ENCODE measurements at regions not wholly inside any gene's neighbourhood (a gene's known extent, or its start where the extent isn't known, plus 50 kb on each side); places are given as distances from the start of the nearest gene placed in this dataset.
"Not testable (repeated sequence)": the region's sequence is repeated elsewhere in the genome, so short reads cannot be mapped to it uniquely, and the experiment has no call there.

DNA sequence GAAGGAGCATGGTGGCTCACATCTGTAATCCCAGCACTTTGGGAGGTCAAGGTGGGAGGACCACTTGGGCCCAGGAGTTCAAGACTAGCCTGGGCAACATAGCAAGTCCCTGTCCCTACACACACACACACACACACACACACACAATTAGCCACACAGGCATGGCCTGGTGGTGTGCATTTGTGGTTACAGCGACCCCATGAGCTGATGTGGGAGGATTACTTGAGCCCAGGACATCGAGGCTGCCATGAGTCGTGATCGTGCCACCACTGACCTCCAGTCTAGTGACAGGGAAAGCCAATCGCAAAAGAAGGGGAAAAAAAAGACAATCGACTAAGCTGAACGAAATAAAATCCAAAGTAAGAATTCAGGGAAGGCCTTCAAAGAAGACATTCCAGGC, 67.9 kb downstream of the TBX3 start:
- no peak for DNase-seq (ENCODE audit: low spot score)

DNA sequence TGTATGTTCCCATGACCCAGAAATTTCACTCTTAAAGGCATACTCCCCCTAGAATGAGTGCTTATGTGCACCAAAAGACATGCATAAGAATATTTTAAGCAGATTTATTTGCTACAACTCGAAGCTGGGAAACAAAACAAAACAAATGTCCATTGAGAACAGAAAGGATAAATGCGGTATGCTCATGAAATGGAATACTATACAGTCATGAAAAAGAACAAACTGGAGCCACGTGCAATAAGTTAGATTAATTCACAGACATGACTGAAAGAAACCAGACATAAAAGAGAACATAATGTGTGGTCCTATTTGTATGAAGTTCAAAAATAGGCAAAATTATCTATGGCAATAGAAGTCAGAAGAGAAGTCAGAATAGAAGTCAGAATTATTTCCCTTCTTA, 69.9 kb downstream of the TBX3 start:
- no peak for DNase-seq (ENCODE audit: low spot score)

DNA sequence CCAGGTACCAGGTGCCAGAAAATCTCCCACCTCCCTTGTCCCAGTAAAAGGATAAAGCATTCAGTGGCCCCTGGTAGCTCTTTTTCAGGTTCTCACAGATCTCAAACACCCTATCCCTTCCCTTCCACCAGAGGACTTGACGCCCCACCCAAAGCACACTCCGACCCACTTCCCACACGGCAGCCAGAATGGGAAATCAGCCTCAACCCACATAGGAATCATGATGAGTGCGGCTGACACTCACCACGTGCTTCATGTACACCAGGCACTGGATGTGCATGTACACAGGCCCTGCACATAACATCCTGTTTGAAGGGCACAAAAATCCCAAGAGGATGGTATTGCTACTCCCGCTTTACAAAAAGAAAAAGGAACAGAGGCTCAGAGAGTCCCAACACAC, 71.9 kb downstream of the TBX3 start:
- DNase-seq (ENCODE audit: low spot score): no peak

DNA sequence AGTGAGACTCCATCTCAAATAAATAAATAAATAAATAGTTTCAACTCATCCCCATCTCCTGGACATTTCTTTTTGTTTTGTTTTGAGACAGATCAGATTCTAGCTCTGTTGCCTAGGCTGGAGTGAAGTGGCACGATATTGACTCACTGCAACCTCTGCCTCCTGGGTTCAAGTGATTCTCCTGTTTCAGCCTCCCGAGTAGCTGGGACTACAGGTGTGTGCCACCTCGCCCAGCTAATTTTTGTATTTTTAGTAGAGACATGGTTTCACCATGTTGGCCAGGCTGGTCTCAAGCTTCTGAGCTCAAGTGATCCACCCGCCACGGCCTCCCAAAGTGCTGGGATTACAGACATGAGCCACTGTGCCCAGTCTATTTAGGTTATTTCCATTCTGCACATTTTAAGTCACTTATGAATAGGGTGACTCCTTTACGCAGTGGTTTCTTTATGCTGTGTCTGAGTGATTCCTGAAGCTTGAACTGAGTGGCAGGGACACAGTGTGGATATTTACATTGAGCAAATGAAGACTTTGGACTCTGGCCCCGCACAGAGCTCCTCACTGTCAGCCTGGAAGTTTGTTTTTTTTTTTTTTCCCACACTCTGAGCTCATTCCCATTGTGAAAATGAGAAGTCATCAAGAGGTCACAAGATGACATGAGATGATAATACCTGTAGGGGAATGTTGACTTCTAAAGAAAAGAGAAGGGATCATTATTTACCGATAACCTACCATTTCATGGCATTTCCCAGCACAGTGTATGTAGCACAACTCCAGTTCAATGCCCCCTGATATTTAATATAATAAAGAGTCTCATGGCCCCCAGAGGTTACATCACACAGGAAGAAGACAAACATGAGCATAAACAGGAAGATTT, 72.6 kb downstream of the TBX3 start:
- no peak for DNase-seq (ENCODE audit: low spot score)

DNA sequence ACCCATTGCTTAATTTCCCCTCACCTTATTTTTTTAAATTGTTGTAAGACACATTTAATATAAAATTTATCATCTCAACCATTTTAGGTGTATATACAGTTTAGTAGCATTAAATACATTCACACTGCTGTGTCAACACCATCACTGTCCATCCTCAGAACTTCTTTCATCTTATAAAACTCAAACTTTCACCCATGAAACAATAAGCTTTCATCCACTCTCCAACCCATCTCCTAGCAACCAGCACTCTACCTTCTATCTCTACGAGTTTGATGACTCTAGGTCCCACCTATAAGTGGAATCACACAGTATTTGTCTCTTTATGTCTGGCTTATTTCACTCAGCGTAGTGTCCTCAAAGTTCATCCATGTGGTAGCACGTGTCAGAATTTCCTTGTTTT, 75.5 kb downstream of the TBX3 start:
- DNase-seq (ENCODE audit: low spot score): no peak

DNA sequence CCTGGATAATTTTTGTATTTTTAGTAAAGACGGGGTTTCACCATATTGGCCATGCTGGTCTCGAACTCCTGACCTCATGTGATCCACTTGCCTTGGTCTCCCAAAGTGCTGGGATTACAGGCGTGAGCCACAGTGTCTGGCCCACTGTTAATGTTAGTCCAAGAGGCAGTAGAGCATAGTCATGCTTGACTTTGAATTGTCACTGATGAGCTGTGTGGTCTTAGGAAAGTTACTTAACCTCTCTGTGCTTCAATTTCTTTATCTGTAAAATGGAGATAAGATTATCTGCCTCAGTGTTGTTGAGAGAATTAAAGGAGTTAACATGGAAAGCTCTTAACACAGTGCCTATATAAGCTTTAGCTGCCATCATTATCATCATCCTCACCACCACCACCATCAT, 78.1 kb downstream of the TBX3 start:
- no peak for DNase-seq (ENCODE audit: low spot score)

DNA sequence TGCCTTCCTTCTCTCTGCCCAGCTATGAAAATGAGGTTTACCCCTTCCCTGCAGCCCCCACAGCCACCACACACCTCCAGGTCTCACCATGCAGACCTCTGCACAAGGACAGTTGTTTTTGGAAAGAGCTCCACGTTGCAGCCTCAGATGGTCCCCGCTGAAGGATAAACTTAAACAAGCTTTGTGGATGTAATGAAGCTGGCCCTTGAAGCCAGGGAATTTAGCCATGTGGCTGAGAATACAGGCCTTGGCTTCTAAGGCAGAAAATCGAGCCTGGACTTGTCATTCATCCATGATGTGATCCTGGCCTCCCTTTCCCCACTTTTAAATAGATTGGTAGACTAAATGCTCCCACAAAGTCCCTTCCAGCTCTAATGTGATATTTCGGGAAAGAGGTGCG, 79.4 kb downstream of the TBX3 start:
- no peak for DNase-seq (ENCODE audit: low spot score)

DNA sequence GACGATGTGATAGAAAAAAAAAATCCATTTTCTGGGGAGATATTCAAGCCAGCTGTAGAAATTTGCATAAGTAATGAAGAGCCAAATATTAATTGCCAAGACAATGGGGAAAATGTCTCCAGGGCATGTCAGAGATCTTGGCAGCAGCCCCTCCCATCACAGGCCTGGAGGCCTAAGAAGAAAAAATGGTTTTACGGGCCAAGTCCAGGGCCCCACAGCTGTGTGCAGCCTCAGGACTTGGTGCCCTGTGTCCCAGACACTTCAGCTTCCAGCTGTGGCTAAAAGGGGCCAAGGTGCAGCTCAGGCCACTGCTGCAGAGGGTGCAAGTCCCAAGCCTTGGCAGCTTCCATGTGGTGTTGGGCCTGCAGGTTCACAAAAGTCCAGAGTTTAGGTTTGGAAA, 83.4 kb downstream of the TBX3 start:
- DNase-seq (ENCODE audit: low spot score): not testable (repeated sequence)

DNA sequence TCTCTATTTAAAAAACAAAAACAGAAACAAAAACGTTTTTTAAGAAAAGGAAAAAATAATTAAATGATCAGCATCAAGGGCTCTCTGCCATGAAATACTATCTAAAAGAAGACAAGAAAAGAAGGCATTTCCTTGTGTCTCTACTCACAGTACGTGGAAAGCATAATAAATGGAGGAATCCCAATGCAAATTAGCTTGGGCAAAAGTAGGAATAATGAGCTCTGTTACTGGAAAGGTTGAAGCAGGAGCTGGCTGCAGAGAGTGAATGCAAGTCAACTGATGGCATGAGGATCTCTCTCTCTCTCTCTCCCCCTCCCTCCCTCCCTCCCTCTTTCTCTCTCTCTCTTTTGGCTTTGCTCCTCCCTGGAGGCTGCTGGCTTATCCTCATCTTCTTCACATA, 85.9 kb downstream of the TBX3 start:
- DNase-seq (ENCODE audit: low spot score): no peak

DNA sequence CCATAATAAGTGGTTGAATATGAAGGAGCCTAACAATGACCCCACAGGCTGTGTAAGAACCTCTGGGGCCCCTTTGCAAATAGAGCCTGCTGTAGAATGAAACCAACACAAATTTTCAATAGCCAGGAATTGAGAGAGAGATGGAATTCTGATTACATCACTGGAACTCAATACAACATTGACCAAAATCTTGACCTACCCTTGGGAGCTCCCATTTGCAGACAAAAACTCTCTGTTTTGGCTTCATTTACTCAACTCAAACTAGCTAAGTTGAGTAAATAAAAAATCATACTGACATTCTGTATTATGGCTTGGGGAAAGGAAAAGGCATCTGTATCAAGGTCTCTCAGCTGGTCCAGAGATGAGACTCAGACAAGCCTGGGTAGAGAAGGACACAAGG, 91.0 kb downstream of the TBX3 start:
- no peak for DNase-seq (ENCODE audit: low spot score)

DNA sequence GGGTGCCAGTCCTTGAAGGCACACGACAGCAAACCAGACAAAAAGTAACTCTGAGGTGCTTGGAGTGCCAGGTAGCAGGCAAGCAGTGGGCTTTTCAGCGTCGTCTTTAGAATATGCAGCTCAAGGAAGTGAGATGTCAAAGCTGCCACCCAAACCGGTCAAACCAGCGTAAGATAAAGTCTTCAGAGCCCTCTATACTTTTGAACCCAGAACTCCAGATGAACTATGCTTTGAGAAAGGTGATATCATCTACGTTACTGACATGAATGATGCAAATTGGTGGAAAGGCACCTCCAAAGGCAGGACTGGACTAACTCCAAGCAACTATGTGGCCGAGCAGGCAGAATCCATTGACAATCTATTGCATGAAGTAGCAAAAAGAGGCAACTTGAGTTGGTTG, 95.9 kb downstream of the TBX3 start:
- DNase-seq (ENCODE audit: low spot score): no peak

DNA sequence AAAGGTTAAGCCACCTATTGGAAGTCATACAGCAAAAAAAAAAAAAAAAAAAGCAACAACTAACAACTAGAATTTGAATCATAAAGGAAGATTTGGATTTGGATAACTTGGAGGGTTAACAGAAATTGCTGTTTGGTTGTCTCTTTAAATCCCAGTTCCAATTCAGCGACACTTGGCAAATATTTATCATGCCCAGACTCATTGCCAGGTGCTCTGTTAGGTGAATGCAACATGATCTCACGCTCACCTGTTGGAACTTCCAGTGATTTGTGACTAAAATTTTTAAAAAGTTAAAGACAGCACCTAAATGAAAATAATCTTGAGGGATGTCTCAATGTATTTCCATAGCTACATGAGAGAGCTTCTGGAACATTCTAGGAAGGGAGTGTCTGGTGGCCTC, 103.7 kb downstream of the TBX3 start:
- DNase-seq (ENCODE audit: low spot score): no peak

DNA sequence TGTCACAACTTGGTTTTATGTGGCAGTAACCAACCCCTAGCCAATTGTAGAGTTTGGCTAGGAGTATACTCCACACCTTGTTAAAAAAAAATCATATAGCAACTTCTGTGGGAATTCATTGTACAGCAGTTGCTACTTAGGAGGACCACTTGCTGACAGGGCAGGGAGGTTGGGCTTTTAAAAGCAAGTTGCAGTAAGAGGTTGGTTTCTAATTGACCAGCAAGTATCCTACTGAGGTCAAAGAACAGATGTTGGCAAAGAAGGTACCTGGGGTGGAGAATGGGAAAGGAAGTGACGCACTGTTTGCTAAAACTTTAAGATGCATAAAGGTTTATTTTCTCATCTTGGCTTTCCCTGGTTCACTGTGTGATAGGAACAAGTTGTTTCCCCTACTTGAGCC, 104.6 kb downstream of the TBX3 start:
- no peak for DNase-seq (ENCODE audit: low spot score)

DNA sequence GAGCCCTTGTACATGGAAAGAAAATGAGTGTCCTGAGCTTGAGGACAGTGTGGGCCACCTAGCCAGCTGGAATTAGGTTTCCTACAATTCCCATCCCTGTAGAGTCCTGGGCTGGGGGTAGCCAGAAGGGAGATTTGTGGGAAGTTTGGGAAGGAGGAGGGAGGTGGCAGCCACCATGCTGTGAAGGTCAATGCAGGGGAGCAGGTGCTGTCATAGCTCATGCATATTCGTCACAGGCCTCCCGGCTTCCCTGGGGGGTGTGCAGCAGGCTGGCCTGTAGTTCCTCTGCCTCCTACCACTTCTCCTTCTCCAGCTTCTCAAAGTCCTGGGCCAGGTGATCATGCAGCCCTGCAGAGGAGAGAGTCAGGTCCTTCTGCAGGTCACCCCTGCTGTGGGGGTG, 121.3 kb downstream of the TBX3 start:
- no peak for DNase-seq (ENCODE audit: low spot score)

DNA sequence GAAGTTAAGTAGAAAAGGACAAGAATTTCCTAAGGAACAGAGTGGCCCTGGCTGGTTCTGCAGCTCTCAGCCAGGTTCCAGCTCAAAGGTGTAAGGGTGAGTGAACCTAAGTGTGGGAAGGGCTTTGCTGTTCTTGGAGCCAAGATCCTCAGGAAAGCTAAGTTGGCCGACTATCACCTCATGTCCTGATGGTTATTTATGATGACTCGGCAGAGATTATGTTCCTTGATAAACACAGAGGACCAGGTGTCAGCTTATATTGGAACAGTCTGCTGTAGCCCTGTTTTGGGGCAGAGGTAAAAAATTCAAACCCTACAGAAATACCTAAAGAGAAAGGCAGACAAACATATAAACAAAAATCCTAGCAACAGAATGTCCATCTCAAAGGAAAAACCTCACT, 128.5 kb downstream of the TBX3 start:
- no peak for DNase-seq (ENCODE audit: low spot score)

DNA sequence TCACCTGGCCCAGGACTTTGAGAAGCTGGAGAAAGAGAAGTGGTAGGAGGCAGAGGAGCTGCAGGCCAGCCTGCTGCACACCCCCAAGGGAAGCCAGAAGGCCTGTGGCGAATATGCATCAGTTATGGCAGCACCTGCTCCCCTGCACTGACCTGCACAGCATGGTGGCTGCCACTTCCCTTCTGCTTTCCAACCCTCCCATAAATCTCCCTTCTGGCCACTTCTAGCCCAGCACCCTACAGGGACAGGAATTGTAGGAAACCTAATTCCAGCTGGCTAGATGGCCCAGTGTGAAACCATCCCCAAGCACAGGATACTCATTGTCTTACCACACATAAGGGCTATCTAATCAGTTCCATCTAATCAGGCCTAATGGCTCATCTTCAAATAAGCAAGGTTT, 136.3 kb downstream of the TBX3 start:
- no peak for DNase-seq (ENCODE audit: low spot score)

DNA sequence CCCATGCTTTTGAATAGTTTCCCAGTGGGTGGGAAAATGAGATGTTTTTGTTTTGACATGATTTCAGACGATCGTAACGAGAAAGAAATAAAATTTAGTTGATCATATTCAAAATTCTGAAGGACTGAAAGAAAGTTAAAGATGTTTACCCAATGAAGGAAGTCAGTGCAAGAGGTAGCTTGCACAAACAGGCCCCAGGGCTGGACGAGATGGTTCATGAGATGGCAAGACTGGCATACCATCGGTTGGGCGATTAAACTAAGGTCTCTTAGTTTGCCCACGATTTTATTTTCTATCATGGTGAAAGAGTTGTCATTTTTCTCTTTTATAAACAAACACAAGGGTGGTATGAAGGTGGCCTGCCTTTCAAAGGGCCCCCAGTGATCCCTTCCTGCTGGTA, 124.5 kb upstream of the TBX5 start:
- no peak for DNase-seq (ENCODE audit: low spot score)

DNA sequence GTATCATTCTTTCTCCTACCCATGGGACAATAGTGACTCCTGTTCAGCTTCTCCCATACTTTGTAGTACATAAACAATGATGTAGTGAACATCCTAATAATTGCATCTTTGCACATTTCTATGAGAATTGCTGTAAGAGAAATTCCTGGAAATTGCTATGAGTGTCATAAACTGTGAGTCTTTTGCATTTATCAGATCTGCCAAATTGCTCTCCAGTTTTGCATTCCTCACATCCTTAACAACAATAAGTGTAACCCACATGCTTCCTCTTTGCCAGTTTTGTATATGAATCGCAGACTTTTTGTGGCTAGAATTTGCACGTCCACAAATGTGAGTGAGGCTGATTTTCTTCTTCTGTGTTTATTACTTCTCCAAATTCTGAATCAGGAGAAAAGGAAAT, 124.0 kb upstream of the TBX5 start:
- DNase-seq (ENCODE audit: low spot score): no peak

DNA sequence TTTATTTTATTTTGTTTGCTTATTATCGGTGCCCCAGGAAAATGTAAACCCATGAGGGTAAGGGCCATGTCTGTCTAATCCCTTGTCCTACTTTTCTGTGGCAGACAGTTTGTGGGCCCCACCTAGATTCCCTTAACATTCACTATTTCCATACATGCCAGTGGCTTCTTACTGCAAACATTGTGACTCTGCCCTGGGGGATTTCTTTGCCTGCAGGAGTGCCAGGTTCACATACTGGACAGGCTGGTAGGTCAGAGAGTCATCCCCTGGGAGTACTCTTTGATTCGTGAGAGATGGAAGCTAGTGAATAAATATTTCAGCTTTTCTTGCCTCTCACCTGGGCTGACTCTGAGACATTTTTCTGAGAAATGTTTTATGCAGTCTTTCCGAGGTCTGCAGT, 122.8 kb upstream of the TBX5 start:
- no peak for DNase-seq (ENCODE audit: low spot score)

DNA sequence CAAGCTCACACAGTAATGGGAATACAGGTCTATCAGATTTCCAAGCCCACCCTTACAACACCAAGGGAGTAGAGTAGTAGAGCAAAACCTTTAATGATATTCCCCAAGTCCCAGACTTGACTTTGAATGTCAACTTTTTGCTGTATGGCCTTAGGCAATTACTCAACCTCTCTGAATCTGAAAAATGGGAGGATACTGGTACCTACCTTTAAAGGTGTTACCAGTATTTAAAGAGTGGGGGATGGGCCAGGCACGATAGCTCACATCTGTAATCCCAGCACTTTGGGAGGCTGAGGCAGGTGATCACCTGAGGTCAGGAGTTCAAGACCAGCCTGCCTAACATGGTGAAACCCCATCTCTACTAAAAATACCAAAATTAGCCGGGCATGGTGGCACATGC, 115.2 kb upstream of the TBX5 start:
- DNase-seq (ENCODE audit: low spot score): not testable (repeated sequence)

DNA sequence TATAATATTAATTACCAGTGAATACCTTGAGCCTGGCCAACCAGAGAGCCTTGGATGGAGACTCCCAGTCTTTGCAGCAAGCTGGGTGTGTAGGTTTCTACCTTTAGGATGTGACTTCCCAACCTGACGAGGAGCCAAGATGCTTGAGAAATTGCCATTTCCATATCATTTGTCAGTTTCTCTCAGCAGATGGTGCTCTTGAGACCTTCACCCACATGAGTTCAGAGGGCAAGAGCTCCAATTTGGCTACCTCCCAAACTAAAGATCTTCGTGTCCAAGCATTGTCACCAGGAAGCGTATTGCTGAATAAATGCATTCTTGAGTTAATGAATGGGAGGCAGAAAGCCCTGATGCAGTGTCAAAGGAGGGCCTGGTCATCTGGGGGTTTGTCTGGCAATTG, 106.4 kb upstream of the TBX5 start:
- DNase-seq (ENCODE audit: low spot score): no peak

DNA sequence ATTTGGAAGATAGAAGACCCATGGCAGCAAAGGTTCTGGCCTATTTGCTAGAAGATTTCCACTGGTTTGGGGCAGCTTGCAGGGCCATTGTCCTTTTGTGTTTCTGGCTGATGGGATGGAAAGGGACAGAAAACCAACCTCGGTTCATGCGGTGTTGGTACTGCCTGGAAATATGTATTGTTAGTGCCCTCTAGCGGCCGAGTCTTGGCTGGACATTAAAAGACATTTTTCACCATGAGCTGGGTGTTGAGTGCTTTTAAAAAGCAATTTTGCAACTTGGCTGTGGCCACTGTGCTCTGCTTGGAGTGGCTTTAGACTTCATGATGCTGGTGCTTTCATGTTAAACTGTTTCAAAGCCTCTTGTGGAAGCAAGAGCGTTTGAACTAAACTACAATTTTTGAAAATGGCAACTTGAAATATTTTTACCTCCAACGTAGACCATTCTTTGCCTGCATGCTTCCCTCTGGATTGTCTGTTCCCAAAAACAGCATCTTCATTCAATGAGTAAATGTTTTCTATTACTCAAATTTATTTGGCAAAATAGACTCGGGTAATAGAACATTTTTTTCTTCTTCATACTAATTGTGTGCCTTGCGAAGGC, 102.7 kb upstream of the TBX5 start:
- DNase-seq (ENCODE audit: low spot score): peak; percentile 68

DNA sequence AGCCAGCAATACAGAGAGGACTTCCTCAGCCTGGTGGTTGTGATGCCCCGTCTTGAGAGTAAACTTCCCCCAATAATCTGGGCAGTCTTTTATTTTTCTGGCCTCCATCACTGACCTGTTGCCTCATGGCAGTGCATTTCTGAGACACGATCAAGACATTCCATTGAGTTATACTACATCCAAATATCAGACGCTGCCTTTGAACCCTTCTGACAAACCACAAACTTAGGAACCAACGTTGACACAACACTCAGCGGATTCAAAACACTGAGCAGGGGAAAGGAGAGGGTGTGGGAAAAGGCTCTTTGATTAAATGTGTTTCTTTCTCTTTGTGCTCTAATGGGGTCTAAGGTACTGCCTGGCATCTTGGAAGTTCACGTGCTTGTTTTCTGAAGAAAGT, 100.7 kb upstream of the TBX5 start:
- no peak for DNase-seq (ENCODE audit: low spot score)

DNA sequence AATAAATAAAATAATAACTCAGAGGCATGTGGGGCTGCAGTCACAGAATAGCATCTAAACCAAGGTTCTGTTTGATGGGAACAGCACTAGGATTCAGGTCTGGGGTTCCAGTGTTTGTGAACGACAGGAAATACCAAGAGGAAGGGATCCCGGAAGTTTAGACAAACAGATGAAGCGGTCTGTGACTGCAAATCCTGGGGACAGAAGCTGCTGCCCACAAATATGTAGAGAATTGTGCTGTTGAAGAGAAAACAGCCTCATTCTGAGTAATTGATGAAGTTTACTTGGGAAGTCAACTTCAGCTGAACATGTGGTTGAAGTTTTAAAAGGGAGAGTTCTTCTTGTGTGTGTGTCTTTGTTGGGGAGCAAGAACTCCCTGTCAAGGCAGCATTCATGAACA, 98.4 kb upstream of the TBX5 start:
- no peak for DNase-seq (ENCODE audit: low spot score)

All from SK-N-DZ (cell line).